OCI-LY7 (cell line): ENCODE measurements at regions not wholly inside any gene's neighbourhood (a gene's known extent, or its start where the extent isn't known, plus 50 kb on each side); places are given as distances from the start of the nearest gene placed in this dataset.

ENCODE experiments used
- BruUV-seq: library from RNA; stranded (reverse); fragments of 400-500 nt; replicated peaks from 2 replicates; lab custom pipeline; 2021; lab: Mats Ljungman, UMichigan
- CTCF ChIA-PET: fragments of 300-600 bp; sonication (Branson Sonifier 250); formaldehyde crosslinking; loops from one replicate; lab custom pipeline; 2022; ENCODE audit warnings: antibody characterized with exemption; ENCODE audit not compliant: unreplicated experiment; lab: Charles Lee
- POLR2A ChIA-PET: fragments of 300-600 bp; sonication (Branson Sonifier 250); formaldehyde crosslinking; loops from one replicate; lab custom pipeline; 2022; ENCODE audit warnings: antibody characterized with exemption; lab: Charles Lee
- DNase-seq: peaks from one replicate; pipeline ENCODE4 v3.0.0-alpha.2; 2015; ENCODE audit warnings: low spot score
- H2AFZ ChIP-seq: fragments of 200-600 bp; sonication (generic), shearing (Covaris generic); 2 replicates; pipeline ENCODE4 v1.6.1; 2014; ENCODE audit warnings: mild to moderate bottlenecking, antibody characterized with exemption, low read length, moderate library complexity
- H3K27ac ChIP-seq: fragments of 200-600 bp; sonication (generic); 2 replicates; pipeline ENCODE4 v1.5.1; 2014; ENCODE audit warnings: mixed run types, low read depth, mild to moderate bottlenecking, moderate library complexity, low read length, inconsistent platforms; ENCODE audit not compliant: poor library complexity, severe bottlenecking
- H3K36me3 ChIP-seq: fragments of 200-600 bp; sonication (generic); 2 replicates; pipeline ENCODE4 v1.6.1; 2014; ENCODE audit warnings: mild to moderate bottlenecking, antibody characterized with exemption, low read length, moderate library complexity, mixed read lengths; ENCODE audit not compliant: insufficient read depth
- H3K4me1 ChIP-seq: fragments of 200-600 bp; sonication (generic); 2 replicates; pipeline ENCODE4 v1.5.1; 2014; ENCODE audit warnings: mild to moderate bottlenecking, low read length; ENCODE audit not compliant: insufficient read depth, poor library complexity, severe bottlenecking
- H3K4me2 ChIP-seq: fragments of 200-600 bp; sonication (generic); 2 replicates; pipeline ENCODE4 v1.6.1; 2014; ENCODE audit warnings: mild to moderate bottlenecking, low read length
- H3K4me3 ChIP-seq: fragments of 200-600 bp; sonication (generic); 2 replicates; pipeline ENCODE4 v1.5.1; 2014; ENCODE audit warnings: mild to moderate bottlenecking, low read depth, low read length; ENCODE audit not compliant: poor library complexity, severe bottlenecking
- H3K79me2 ChIP-seq: fragments of 200-600 bp; sonication (generic); 2 replicates; pipeline ENCODE4 v1.6.1; 2016; ENCODE audit warnings: low read depth, mild to moderate bottlenecking, low read length, moderate library complexity, mixed read lengths; ENCODE audit not compliant: insufficient read depth
- H3K9me2 ChIP-seq: fragments of 200-600 bp; sonication (generic); 2 replicates; pipeline ENCODE4 v1.6.1; 2016; ENCODE audit warnings: mild to moderate bottlenecking, low read length, mixed read lengths; ENCODE audit not compliant: insufficient read depth
- H3K9me3 ChIP-seq: fragments of 200-600 bp; sonication (generic); 2 replicates; pipeline ENCODE4 v1.6.1; 2014; ENCODE audit warnings: mild to moderate bottlenecking, mixed run types, low read length, mixed read lengths
- H4K20me1 ChIP-seq: fragments of 200-600 bp; sonication (generic); 2 replicates; pipeline ENCODE4 v1.6.1; 2014; ENCODE audit warnings: mild to moderate bottlenecking, antibody characterized with exemption, low read length, moderate library complexity, mixed read lengths; ENCODE audit not compliant: insufficient read depth
- EZH2phosphoT487 ChIP-seq: fragments of 200-600 bp; sonication (generic); IDR thresholded peaks from 2 replicates; pipeline ENCODE4 v1.6.1; 2018; ENCODE audit warnings: low read depth, borderline replicate concordance, mild to moderate bottlenecking, mixed run types, antibody characterized with exemption, low read length, moderate library complexity, mixed read lengths
- intact Hi-C: fragments of 100-400 bp; cut with micrococcal nuclease; formaldehyde crosslinking; loops from one replicate; pipeline ENCODE4 v1.10.0; 2022; ENCODE audit not compliant: unreplicated experiment
- TF ChIP-seq, protein P1 (sequence below): fragments of 200-600 bp; sonication (generic); conservative IDR thresholded peaks from 2 replicates; pipeline ENCODE4 v1.5.1; 2014; ENCODE audit warnings: mild to moderate bottlenecking, antibody characterized with exemption, low read length, moderate library complexity, mixed read lengths

DNA sequence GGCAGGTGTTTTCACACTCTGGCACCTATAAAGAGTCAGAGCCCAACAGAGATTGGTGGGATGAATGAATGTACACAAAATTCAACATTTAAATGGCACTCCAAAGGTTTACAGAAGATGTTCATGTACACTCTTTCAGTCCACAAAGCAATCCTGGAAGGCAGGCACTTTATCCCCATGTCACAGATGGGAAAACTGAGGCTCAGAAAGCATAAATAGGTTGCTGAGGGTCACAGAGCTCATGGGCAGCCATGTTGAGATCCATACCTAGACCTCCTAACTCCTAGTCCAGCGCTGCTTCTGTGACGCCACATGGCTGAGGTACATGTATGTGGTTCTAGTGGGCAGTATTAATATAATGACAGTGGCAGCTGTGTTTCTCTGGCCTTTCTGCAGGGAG lies 157.7 kb upstream of the LHX1 start:
- Histone ChIP-seq H4K20me1 (no peaks in the 10 kb centered on the region), H3K36me3 (no peaks in the 10 kb centered on the region), H3K79me2 (no peaks in the 10 kb centered on the region), H3K4me2 (no peak overlapping the region), H3K9me2 (no peaks in the 10 kb centered on the region), H3K9me3 (no peaks in the 10 kb centered on the region), H3K4me1 (no peaks in the 10 kb centered on the region), H2AFZ (no peak overlapping the region), H3K27ac (no peak overlapping the region), H3K4me3 (no peak overlapping the region)
- TF ChIP-seq, protein P1, sequence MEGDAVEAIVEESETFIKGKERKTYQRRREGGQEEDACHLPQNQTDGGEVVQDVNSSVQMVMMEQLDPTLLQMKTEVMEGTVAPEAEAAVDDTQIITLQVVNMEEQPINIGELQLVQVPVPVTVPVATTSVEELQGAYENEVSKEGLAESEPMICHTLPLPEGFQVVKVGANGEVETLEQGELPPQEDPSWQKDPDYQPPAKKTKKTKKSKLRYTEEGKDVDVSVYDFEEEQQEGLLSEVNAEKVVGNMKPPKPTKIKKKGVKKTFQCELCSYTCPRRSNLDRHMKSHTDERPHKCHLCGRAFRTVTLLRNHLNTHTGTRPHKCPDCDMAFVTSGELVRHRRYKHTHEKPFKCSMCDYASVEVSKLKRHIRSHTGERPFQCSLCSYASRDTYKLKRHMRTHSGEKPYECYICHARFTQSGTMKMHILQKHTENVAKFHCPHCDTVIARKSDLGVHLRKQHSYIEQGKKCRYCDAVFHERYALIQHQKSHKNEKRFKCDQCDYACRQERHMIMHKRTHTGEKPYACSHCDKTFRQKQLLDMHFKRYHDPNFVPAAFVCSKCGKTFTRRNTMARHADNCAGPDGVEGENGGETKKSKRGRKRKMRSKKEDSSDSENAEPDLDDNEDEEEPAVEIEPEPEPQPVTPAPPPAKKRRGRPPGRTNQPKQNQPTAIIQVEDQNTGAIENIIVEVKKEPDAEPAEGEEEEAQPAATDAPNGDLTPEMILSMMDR: no peak
- TF ChIP-seq EZH2phosphoT487: no peak
- POLR2A ChIA-PET: no interaction called here
- CTCF ChIA-PET: no interaction called here
- BruUV-seq: no TSS peak
- no peak for DNase-seq
- intact Hi-C loops: no loop called here

DNA sequence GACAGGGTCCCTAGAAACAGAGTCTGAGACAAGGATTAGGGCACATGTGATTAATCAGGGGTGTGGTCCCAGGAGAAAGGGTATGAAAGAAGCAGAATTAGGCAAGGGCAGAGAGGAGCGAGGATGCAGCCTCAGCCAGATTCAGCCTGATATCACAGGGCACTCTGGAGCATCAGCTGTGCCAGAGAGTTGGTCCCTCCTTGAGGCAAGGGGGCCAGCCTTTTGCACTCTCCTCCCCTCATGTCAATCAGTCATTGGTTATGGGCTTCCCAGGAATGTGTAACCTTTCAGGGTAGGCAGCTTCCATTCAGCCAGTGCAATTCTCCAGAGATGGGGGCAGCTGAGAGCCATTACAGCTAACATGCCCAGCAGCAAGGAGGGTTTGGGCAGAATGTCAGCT lies 152.6 kb upstream of the LHX1 start:
- ChIA-PET POLR2A (no interaction called here), CTCF (no interaction called here)
- Histone ChIP-seq H4K20me1 (no peaks in the 10 kb centered on the region), H3K4me2 (no peak overlapping the region), H2AFZ (no peak overlapping the region), H3K4me3 (no peak overlapping the region), H3K79me2 (no peaks in the 10 kb centered on the region), H3K27ac (no peak overlapping the region), H3K9me3 (no peaks in the 10 kb centered on the region), H3K9me2 (no peaks in the 10 kb centered on the region), H3K4me1 (no peaks in the 10 kb centered on the region), H3K36me3 (no peaks in the 10 kb centered on the region)
- no TSS peak for BruUV-seq
- TF ChIP-seq EZH2phosphoT487: no peak
- TF ChIP-seq, protein P1: no peak
- intact Hi-C loops: no loop called here
- DNase-seq: no peak

DNA sequence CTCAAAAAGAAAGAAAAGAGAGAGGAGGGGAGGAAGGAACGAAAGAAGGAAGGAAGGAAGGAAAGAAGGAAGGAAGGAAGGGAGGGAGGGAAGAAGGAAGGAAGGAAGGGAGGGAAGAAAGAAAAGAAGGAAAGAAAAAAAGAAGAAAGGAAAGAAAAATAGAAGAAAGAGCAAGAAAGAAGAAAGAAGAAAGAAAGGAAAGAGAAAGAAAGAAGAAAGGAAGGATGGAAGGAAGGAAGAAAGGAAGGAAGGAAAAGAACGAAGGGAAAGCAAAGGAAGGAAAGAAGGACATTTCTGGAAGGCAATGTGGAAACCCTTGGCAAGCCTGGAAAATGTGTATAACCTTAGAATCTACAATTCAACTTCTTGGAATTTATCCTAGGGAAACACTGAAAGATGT lies 150.4 kb upstream of the LHX1 start:
- no TSS peak for BruUV-seq
- no peak overlapping the region for H3K27ac ChIP-seq
- ChIA-PET CTCF (no interaction called here), POLR2A (no interaction called here)
- intact Hi-C loops: no loop called here
- H3K9me3 ChIP-seq: no peaks in the 10 kb centered on the region
- no peak overlapping the region for H3K4me2 ChIP-seq
- no peaks in the 10 kb centered on the region for H3K79me2 ChIP-seq
- no peaks in the 10 kb centered on the region for H4K20me1 ChIP-seq
- no peaks in the 10 kb centered on the region for H3K36me3 ChIP-seq
- no peaks in the 10 kb centered on the region for H3K4me1 ChIP-seq
- no peak overlapping the region for H2AFZ ChIP-seq
- TF ChIP-seq, protein P1: no peak
- TF ChIP-seq EZH2phosphoT487: no peak
- H3K4me3 ChIP-seq: no peak overlapping the region
- no peak for DNase-seq
- no peaks in the 10 kb centered on the region for H3K9me2 ChIP-seq
